ENCODE measurements at regions not wholly inside any gene's neighbourhood (a gene's known extent, or its start where the extent isn't known, plus 50 kb on each side); places are given as distances from the start of the nearest gene placed in this dataset.

DNA sequence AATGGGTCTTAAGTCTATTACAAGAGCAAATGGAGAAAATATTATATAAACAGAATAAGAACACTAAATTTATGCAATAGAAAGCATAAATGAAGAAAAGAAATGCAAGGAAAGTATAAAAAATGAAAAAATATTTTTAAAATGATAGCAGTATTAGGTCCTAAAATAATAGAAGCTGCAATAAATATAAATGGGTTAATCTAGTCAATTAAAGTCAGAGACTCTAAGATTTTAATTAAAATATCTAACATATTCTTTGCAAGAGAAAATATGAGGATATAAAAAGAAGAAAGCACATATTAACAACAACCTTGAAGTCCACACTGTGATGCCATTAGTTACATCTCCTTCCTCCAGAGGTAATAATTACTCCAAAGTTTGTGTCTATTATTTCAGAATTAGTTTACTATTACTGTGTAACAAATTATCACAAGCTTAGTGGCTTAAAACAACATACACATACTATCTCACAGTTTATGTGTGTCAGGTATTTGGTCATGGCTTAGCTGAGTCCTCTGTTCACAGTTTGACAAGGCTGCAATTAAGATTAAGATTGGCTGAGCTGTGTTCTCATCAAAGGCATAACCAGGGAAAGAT, 174.9 kb downstream of the NAA11 start:
- Mint-ChIP-seq H3K36me3 (ENCODE audit: low read depth) (no peaks in the 10 kb centered on the region), H3K27me3 (ENCODE audit: low read depth) (no peaks in the 10 kb centered on the region), H3K27ac (no peak overlapping the region), H3K4me3 (no peak overlapping the region), H3K4me1 (no peaks in the 10 kb centered on the region), H3K9me3 (peaks cover 14% of the 10 kb centered on the region)
- TF ChIP-seq, protein P1, sequence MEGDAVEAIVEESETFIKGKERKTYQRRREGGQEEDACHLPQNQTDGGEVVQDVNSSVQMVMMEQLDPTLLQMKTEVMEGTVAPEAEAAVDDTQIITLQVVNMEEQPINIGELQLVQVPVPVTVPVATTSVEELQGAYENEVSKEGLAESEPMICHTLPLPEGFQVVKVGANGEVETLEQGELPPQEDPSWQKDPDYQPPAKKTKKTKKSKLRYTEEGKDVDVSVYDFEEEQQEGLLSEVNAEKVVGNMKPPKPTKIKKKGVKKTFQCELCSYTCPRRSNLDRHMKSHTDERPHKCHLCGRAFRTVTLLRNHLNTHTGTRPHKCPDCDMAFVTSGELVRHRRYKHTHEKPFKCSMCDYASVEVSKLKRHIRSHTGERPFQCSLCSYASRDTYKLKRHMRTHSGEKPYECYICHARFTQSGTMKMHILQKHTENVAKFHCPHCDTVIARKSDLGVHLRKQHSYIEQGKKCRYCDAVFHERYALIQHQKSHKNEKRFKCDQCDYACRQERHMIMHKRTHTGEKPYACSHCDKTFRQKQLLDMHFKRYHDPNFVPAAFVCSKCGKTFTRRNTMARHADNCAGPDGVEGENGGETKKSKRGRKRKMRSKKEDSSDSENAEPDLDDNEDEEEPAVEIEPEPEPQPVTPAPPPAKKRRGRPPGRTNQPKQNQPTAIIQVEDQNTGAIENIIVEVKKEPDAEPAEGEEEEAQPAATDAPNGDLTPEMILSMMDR (IDR thresholded peaks at IDR 0.05; ENCODE audit: unreplicated experiment in 3 of 3): no peak

DNA sequence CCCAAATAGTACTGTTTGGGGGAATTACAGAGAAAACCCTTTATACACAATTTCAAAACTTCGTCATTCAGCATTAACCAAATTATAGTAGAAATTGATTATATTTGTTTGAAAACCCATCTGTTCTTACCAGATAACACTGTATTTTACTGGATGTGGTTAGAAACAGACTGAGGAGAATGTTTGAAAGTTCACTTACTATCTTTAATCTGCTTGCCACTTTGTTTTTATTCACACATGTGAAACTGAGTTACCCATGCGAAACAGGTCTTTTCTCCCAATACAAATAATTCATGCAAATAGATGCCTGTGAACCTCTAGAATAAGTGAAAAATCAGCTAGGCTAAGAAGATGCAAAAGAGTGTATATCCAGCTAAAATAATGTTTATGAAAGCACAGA, 177.5 kb downstream of the NAA11 start:
- Mint-ChIP-seq H3K27ac (no peak overlapping the region), H3K27me3 (ENCODE audit: low read depth) (no peaks in the 10 kb centered on the region), H3K4me3 (no peak overlapping the region), H3K36me3 (ENCODE audit: low read depth) (no peaks in the 10 kb centered on the region), H3K4me1 (no peaks in the 10 kb centered on the region), H3K9me3 (peaks cover 26% of the 10 kb centered on the region)
- TF ChIP-seq, protein P1 (IDR thresholded peaks at IDR 0.05; ENCODE audit: unreplicated experiment in 3 of 3): no peak

DNA sequence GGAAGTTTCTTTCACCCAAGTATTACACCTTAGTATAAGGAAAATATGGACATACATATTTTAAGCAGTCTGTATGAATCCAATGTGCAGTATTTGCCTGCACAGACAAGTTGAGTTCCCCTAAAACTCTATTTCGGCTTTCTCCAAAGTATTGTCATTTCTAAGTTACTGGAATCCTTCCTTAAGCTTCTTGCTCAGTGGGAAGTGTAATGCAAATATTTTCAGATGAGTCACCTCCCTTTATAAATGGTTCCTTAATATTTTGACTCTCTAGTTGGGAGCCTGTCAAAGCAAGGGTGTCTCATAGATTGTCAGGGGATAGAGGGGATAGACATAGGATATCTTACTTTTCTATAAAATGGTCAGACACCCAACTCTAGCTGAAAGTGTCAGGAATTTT, 178.6 kb downstream of the NAA11 start:
- TF ChIP-seq, protein P1 (IDR thresholded peaks at IDR 0.05; ENCODE audit: unreplicated experiment in 3 of 3): no peak
- Mint-ChIP-seq H3K4me1 (no peaks in the 10 kb centered on the region), H3K4me3 (no peak overlapping the region), H3K27ac (no peak overlapping the region), H3K9me3 (peaks cover 26% of the 10 kb centered on the region), H3K27me3 (ENCODE audit: low read depth) (no peaks in the 10 kb centered on the region), H3K36me3 (ENCODE audit: low read depth) (no peaks in the 10 kb centered on the region)

DNA sequence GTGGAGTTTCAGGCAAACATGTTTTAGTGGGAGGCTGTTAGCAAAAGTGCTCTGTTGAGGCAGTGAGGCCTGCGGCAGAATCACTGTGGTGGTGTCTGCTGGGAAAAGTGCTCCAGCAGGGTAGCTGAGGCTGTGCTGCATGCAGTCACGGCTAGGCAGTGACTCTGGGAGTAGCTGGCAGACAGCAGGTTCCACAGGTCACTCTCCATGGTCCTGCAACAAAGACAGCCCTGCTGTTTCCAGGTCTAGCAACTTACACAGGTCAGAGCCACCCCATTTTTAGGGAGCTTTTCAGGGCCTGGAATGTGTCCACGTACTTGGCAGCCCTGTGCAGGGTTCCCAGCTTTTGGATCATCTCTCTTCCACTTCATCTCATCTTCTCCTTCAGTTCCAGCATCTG, 184.3 kb downstream of the NAA11 start:
- H3K9me3 Mint-ChIP-seq: peaks cover 27% of the 10 kb centered on the region
- no peaks in the 10 kb centered on the region for H3K27me3 Mint-ChIP-seq (ENCODE audit: low read depth)
- H3K4me1 Mint-ChIP-seq: no peaks in the 10 kb centered on the region
- no peaks in the 10 kb centered on the region for H3K36me3 Mint-ChIP-seq (ENCODE audit: low read depth)
- no peak overlapping the region for H3K4me3 Mint-ChIP-seq
- H3K27ac Mint-ChIP-seq: no peak overlapping the region
- TF ChIP-seq, protein P1 (IDR thresholded peaks at IDR 0.05; ENCODE audit: unreplicated experiment in 3 of 3): no peak

DNA sequence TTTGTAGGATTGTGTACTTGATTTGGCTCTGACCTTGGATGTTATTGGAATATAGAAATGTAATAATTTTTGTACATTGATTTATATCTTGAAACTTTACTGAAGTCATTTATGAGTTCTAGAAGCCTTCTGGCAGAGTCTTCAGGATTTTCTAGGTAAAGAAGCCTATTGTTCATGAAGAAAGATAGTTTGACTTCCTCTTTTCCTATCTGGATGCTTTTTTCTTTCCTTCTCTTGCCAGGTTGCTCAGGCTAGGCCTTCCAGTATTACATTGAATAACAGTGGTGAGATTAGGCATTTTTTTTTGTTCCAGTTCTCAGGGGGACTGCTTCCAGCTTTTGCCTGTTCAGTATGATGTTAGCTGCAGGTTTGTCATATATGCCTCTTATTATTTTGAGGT, 191.1 kb downstream of the NAA11 start:
- Mint-ChIP-seq H3K27ac (no peak overlapping the region), H3K4me1 (no peaks in the 10 kb centered on the region), H3K27me3 (ENCODE audit: low read depth) (no peaks in the 10 kb centered on the region), H3K36me3 (ENCODE audit: low read depth) (no peaks in the 10 kb centered on the region), H3K4me3 (no peak overlapping the region), H3K9me3 (peaks cover 14% of the 10 kb centered on the region)
- TF ChIP-seq, protein P1 (IDR thresholded peaks at IDR 0.05; ENCODE audit: unreplicated experiment in 3 of 3): no peak

DNA sequence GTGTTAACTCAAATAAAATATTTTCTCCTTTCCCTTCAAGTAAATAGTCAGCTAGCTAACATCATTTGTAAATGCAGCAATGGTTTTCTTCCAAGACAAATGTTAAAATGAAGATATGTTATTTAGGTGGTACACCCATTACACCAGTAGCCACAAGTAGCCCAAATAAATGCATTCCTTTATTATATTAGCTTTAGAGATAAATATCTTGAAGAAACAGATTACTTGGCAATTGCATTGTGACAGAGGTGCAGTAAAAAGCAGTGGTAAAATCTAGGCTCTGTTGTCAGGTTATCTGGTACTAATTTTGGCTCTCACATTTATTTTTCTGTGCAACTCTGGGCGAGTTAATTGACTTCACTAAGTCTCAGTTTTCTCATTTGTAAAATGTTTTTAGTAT, 193.0 kb downstream of the NAA11 start:
- TF ChIP-seq, protein P1 (IDR thresholded peaks at IDR 0.05; ENCODE audit: unreplicated experiment in 3 of 3): no peak
- peaks cover 30% of the 10 kb centered on the region for H3K9me3 Mint-ChIP-seq
- no peaks in the 10 kb centered on the region for H3K36me3 Mint-ChIP-seq (ENCODE audit: low read depth)
- no peak overlapping the region for H3K4me3 Mint-ChIP-seq
- no peaks in the 10 kb centered on the region for H3K4me1 Mint-ChIP-seq
- no peak overlapping the region for H3K27ac Mint-ChIP-seq
- H3K27me3 Mint-ChIP-seq (ENCODE audit: low read depth): peaks cover 3% of the 10 kb centered on the region
